H9 (cell line): ENCODE measurements at regions not wholly inside any gene's neighbourhood (a gene's known extent, or its start where the extent isn't known, plus 50 kb on each side); places are given as distances from the start of the nearest gene placed in this dataset.

Experiments
- DNase-seq: peaks from one replicate; pipeline ENCODE4 v3.0.0-alpha.2; 2017
- H2AFZ ChIP-seq: one replicate; pipeline ENCODE4 v1.6.1; 2013; ENCODE audit warnings: mild to moderate bottlenecking, low read length, control low read depth, moderate library complexity
- H2AK5ac ChIP-seq: 2 replicates; pipeline ENCODE4 v1.6.1; 2013; ENCODE audit warnings: low read length, control low read depth, mixed read lengths; ENCODE audit not compliant: insufficient read length
- H2BK120ac ChIP-seq: one replicate; pipeline ENCODE4 v1.6.1; 2013; ENCODE audit warnings: low read depth, mild to moderate bottlenecking, low read length, control low read depth, inconsistent platforms; ENCODE audit not compliant: poor library complexity, severe bottlenecking
- H2BK12ac ChIP-seq: 2 replicates; pipeline ENCODE4 v1.6.1; 2013; ENCODE audit warnings: low read length, control low read depth, mixed read lengths, low read depth; ENCODE audit not compliant: insufficient read length
- H2BK15ac ChIP-seq: 2 replicates; pipeline ENCODE4 v1.6.1; 2013; ENCODE audit warnings: low read depth, low read length, control low read depth
- H2BK20ac ChIP-seq: one replicate; pipeline ENCODE4 v1.6.1; 2013; ENCODE audit warnings: low read depth, mild to moderate bottlenecking, low read length, control low read depth, inconsistent platforms; ENCODE audit not compliant: poor library complexity, severe bottlenecking
- H2BK5ac ChIP-seq: 2 replicates; pipeline ENCODE4 v1.6.1; 2013; ENCODE audit warnings: low read length, control low read depth, mixed read lengths; ENCODE audit not compliant: insufficient read length
- H3K14ac ChIP-seq: 2 replicates; pipeline ENCODE4 v1.6.1; 2013; ENCODE audit warnings: low read length, control low read depth; ENCODE audit not compliant: insufficient read depth
- H3K18ac ChIP-seq: 2 replicates; pipeline ENCODE4 v1.6.1; 2013; ENCODE audit warnings: low read depth, mild to moderate bottlenecking, mixed read lengths, low read length, control low read depth; ENCODE audit not compliant: insufficient read length
- H3K23ac ChIP-seq: 2 replicates; pipeline ENCODE4 v1.6.1; 2013; ENCODE audit warnings: low read length, control low read depth, mixed read lengths, low read depth; ENCODE audit not compliant: insufficient read length
- H3K23me2 ChIP-seq: 2 replicates; pipeline ENCODE4 v1.6.1; 2013; ENCODE audit warnings: low read depth, mild to moderate bottlenecking, mixed read lengths, low read length, control low read depth; ENCODE audit not compliant: insufficient read length, poor library complexity, severe bottlenecking
- H3K27ac ChIP-seq: 2 replicates; pipeline ENCODE4 v1.5.1; 2013; ENCODE audit warnings: low read length, control low read depth, mixed read lengths, low read depth; ENCODE audit not compliant: insufficient read length
- H3K27me3 ChIP-seq: 2 replicates; pipeline ENCODE4 v1.6.1; 2013; ENCODE audit warnings: low read length, control low read depth, inconsistent platforms; ENCODE audit not compliant: insufficient read depth
- H3K4ac ChIP-seq: 2 replicates; pipeline ENCODE4 v1.6.1; 2013; ENCODE audit warnings: low read depth, mild to moderate bottlenecking, control low read depth, inconsistent platforms, low read length, moderate library complexity
- H3K4me1 ChIP-seq: 2 replicates; pipeline ENCODE4 v1.6.1; 2013; ENCODE audit warnings: low read length, control low read depth, inconsistent platforms; ENCODE audit not compliant: insufficient read depth
- H3K4me2 ChIP-seq: 2 replicates; pipeline ENCODE4 v1.6.1; 2013; ENCODE audit warnings: low read length, control low read depth, mixed read lengths; ENCODE audit not compliant: insufficient read length, insufficient read depth
- H3K56ac ChIP-seq: 2 replicates; pipeline ENCODE4 v1.6.1; 2013; ENCODE audit warnings: low read depth, mild to moderate bottlenecking, mixed read lengths, low read length, control low read depth; ENCODE audit not compliant: insufficient read length
- H3K79me1 ChIP-seq: 2 replicates; pipeline ENCODE4 v1.6.1; 2013; ENCODE audit warnings: low read depth, mild to moderate bottlenecking, moderate library complexity, low read length, control low read depth, inconsistent platforms; ENCODE audit not compliant: insufficient read depth, poor library complexity, severe bottlenecking
- H3K79me2 ChIP-seq: 2 replicates; pipeline ENCODE4 v1.6.1; 2013; ENCODE audit warnings: low read length, control low read depth, inconsistent platforms; ENCODE audit not compliant: insufficient read depth
- H3K9ac ChIP-seq: 2 replicates; pipeline ENCODE4 v1.6.1; 2013; ENCODE audit warnings: low read length, control low read depth, mixed read lengths; ENCODE audit not compliant: insufficient read length; ENCODE audit errors: extremely low read depth
- H3K9me3 ChIP-seq: one replicate; pipeline ENCODE4 v1.6.1; 2013; ENCODE audit warnings: low read depth, low read length, inconsistent platforms; ENCODE audit not compliant: control insufficient read depth
- H3T11ph ChIP-seq: one replicate; pipeline ENCODE4 v1.6.1; 2013; ENCODE audit warnings: mild to moderate bottlenecking, low read length, control low read depth, inconsistent platforms
- H4K20me1 ChIP-seq: one replicate; pipeline ENCODE4 v1.6.1; 2013; ENCODE audit not compliant: control insufficient read depth, insufficient read length, insufficient read depth
- H4K5ac ChIP-seq: 2 replicates; pipeline ENCODE4 v1.6.1; 2013; ENCODE audit warnings: low read depth, mild to moderate bottlenecking, mixed read lengths, low read length, control low read depth; ENCODE audit not compliant: insufficient read length
- H4K8ac ChIP-seq: replicated peaks from 2 replicates; pipeline ENCODE4 v1.6.1; 2013; ENCODE audit warnings: low read length, control low read depth, mixed read lengths, low read depth; ENCODE audit not compliant: insufficient read length
- H4K91ac ChIP-seq: 2 replicates; pipeline ENCODE4 v1.6.1; 2013; ENCODE audit warnings: low read depth, mild to moderate bottlenecking, moderate library complexity, mixed read lengths, low read length, control low read depth; ENCODE audit not compliant: insufficient read length
- H3K27ac Mint-ChIP-seq, 3 experiments: 2 replicates in 2 of 3; 3 replicates in 1 of 3; pipeline ENCODE4 v1.8.0; 2020 to 2021; ENCODE audit warnings: mixed read lengths in 3 of 3, mild to moderate bottlenecking in 1 of 3, moderate library complexity in 1 of 3
- H3K27me3 Mint-ChIP-seq: 2 replicates; pipeline ENCODE4 v1.8.0; 2021; ENCODE audit warnings: low read depth, mild to moderate bottlenecking, moderate library complexity, mixed read lengths
- H3K36me3 Mint-ChIP-seq, 3 experiments: 2 replicates in 2 of 3; 3 replicates in 1 of 3; pipeline ENCODE4 v1.8.0; 2020 to 2021; ENCODE audit warnings: low read depth in 3 of 3, mixed read lengths in 3 of 3; ENCODE audit not compliant: insufficient read depth in 1 of 3
- H3K4me1 Mint-ChIP-seq, 2 experiments: 2 replicates each; pipeline ENCODE4 v1.8.0; 2020; ENCODE audit warnings: mixed read lengths in 2 of 2
- H3K4me3 Mint-ChIP-seq, 2 experiments: 2 replicates in 1 of 2; 3 replicates in 1 of 2; pipeline ENCODE4 v1.8.0; 2020 to 2021; ENCODE audit warnings: mild to moderate bottlenecking in 2 of 2, mixed read lengths in 2 of 2, moderate library complexity in 1 of 2
- H3K9me3 Mint-ChIP-seq, 2 experiments: 2 replicates in 1 of 2; 3 replicates in 1 of 2; pipeline ENCODE4 v1.8.0; 2020; ENCODE audit warnings: mild to moderate bottlenecking in 2 of 2, mixed read lengths in 2 of 2, moderate library complexity in 1 of 2
- WGBS: extraction: QIAGEN DNeasy Blood & Tissue Kit; methylation state at CpG from one replicate; pipeline ENCODE4 v1.1.7; 2013; ENCODE audit warnings: missing lambda C conversion rate, low lambda C conversion rate, mixed read lengths; ENCODE audit not compliant: insufficient read length; ENCODE audit errors: extremely low coverage; 5-methylcytosine and 5-hydroxymethylcytosine counted together
- TF ChIP-seq, protein P1 (sequence below): fragments of 200-600 bp; sonication (generic); conservative IDR thresholded peaks from 3 replicates; pipeline ENCODE4 v1.8.0; 2021; ENCODE audit warnings: antibody characterized with exemption, mild to moderate bottlenecking

DNA sequence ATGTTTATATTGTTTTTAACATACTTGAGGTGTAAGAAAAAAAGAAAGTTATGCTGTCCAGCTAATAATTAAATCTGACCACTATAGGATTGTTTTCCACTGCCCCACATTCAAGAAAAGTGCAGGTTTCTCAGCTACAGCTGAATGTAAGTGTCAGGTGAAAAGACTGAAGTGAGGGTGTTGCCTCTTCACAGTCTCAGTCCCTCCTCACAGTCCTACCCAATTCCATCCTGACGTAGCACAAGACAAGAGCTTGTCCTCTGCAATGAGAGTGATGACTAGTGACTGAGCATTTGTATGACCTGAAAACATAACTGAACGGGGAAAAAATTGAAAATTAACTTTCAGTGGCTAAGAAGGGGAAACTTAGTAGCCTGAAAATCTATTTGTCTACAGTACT is 1039.5 kb downstream of the ADGRL2 start:
- peak overlapping the region in 1 of 3 experiments; percentile 22; a peak in 2 of 7 replicates for H3K27ac Mint-ChIP-seq
- Histone ChIP-seq H3K14ac (no peak overlapping the region), H2AK5ac (no peak overlapping the region), H3K4me1 (no peaks in the 10 kb centered on the region), H2BK20ac (no peak overlapping the region), H4K91ac (no peak overlapping the region), H4K8ac (no peak overlapping the region), H3K27me3 (no peaks in the 10 kb centered on the region), H3K56ac (no peak overlapping the region), H3K18ac (no peak overlapping the region), H4K20me1 (no peaks in the 10 kb centered on the region), H2BK15ac (no peak overlapping the region), H3K79me2 (no peaks in the 10 kb centered on the region), H3K4me2 (no peak overlapping the region), H3K9ac (no peak overlapping the region), H2BK12ac (no peak overlapping the region), H2AFZ (no peak overlapping the region), H2BK5ac (no peak overlapping the region), H3T11ph (no peak overlapping the region), H3K79me1 (no peaks in the 10 kb centered on the region), H3K27ac (no peak overlapping the region), H2BK120ac (no peak overlapping the region), H3K4ac (no peak overlapping the region), H3K23me2 (no peaks in the 10 kb centered on the region), H3K9me3 (no peaks in the 10 kb centered on the region), H4K5ac (no peak overlapping the region), H3K23ac (no peak overlapping the region)
- H3K36me3 Mint-ChIP-seq = no peaks in the 10 kb centered on the region
- no peaks in the 10 kb centered on the region for H3K9me3 Mint-ChIP-seq
- WGBS = no CpG with 5 or more reads among the region's 2 CpGs
- H3K4me3 Mint-ChIP-seq = no peak overlapping the region
- H3K27me3 Mint-ChIP-seq = no peaks in the 10 kb centered on the region
- peaks cover 53 to 69% of the 10 kb centered on the region in 2 experiments for H3K4me1 Mint-ChIP-seq
- DNase-seq = no peak
- TF ChIP-seq, protein P1, sequence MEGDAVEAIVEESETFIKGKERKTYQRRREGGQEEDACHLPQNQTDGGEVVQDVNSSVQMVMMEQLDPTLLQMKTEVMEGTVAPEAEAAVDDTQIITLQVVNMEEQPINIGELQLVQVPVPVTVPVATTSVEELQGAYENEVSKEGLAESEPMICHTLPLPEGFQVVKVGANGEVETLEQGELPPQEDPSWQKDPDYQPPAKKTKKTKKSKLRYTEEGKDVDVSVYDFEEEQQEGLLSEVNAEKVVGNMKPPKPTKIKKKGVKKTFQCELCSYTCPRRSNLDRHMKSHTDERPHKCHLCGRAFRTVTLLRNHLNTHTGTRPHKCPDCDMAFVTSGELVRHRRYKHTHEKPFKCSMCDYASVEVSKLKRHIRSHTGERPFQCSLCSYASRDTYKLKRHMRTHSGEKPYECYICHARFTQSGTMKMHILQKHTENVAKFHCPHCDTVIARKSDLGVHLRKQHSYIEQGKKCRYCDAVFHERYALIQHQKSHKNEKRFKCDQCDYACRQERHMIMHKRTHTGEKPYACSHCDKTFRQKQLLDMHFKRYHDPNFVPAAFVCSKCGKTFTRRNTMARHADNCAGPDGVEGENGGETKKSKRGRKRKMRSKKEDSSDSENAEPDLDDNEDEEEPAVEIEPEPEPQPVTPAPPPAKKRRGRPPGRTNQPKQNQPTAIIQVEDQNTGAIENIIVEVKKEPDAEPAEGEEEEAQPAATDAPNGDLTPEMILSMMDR = no peak
